IMR-90 (cell line): ENCODE measurements at regions not wholly inside any gene's neighbourhood (a gene's known extent, or its start where the extent isn't known, plus 50 kb on each side); places are given as distances from the start of the nearest gene placed in this dataset.

ENCODE experiments used
- BHLHE40 ChIP-seq: fragments of 150-350 bp; IDR thresholded peaks from 2 replicates; pipeline ENCODE4 v1.6.1; 2016; ENCODE audit warnings: mild to moderate bottlenecking, low read depth, low read length
- CEBPB ChIP-seq: IDR thresholded peaks from 2 replicates; pipeline ENCODE4 v1.6.1; 2012; ENCODE audit warnings: low read depth, low read length, improper control_type of control experiment
- CHD1 ChIP-seq: IDR thresholded peaks from 2 replicates; pipeline ENCODE4 v1.6.1; 2012; ENCODE audit warnings: low read depth, low read length, improper control_type of control experiment
- MAFK ChIP-seq: IDR thresholded peaks from 2 replicates; pipeline ENCODE4 v1.6.1; 2012; ENCODE audit warnings: low read depth, low read length, improper control_type of control experiment
- MAZ ChIP-seq: IDR thresholded peaks from 2 replicates; pipeline ENCODE4 v1.6.1; 2012; ENCODE audit warnings: low read depth, mild to moderate bottlenecking, low read length, improper control_type of control experiment, moderate library complexity, borderline replicate concordance
- MXI1 ChIP-seq: IDR thresholded peaks from 2 replicates; pipeline ENCODE4 v1.6.1; 2012; ENCODE audit warnings: low read depth, mild to moderate bottlenecking, low read length, moderate library complexity, borderline replicate concordance
- POLR2A ChIP-seq: IDR thresholded peaks from 2 replicates; pipeline ENCODE4 v1.6.1; 2012; ENCODE audit warnings: mild to moderate bottlenecking, low read depth, low read length
- RAD21 ChIP-seq: IDR thresholded peaks from 2 replicates; pipeline ENCODE4 v1.6.1; 2012; ENCODE audit warnings: low read length, improper control_type of control experiment
- RCOR1 ChIP-seq: IDR thresholded peaks from 2 replicates; pipeline ENCODE4 v1.6.1; 2012; ENCODE audit warnings: mild to moderate bottlenecking, low read length, improper control_type of control experiment; ENCODE audit not compliant: insufficient replicate concordance
- RFX5 ChIP-seq: IDR thresholded peaks from 2 replicates; pipeline ENCODE4 v1.8.0; 2012; ENCODE audit warnings: low read depth, mild to moderate bottlenecking, low read length, moderate library complexity
- SMC3 ChIP-seq: fragments of 150-350 bp; IDR thresholded peaks from 2 replicates; pipeline ENCODE4 v1.6.1; 2016; ENCODE audit warnings: low read depth, mild to moderate bottlenecking, antibody characterized with exemption, low read length, moderate library complexity
- TF ChIP-seq, protein P1 (sequence below): conservative IDR thresholded peaks from 2 replicates; pipeline ENCODE4 v1.5.1; 2012; ENCODE audit warnings: mild to moderate bottlenecking, low read depth, low read length, improper control_type of control experiment
- TF ChIP-seq, protein P2 (sequence below): fragments of 150-350 bp; IDR thresholded peaks from 2 replicates; pipeline ENCODE4 v1.6.1; 2016; ENCODE audit warnings: low read depth, mild to moderate bottlenecking, low read length, moderate library complexity, borderline replicate concordance

DNA sequence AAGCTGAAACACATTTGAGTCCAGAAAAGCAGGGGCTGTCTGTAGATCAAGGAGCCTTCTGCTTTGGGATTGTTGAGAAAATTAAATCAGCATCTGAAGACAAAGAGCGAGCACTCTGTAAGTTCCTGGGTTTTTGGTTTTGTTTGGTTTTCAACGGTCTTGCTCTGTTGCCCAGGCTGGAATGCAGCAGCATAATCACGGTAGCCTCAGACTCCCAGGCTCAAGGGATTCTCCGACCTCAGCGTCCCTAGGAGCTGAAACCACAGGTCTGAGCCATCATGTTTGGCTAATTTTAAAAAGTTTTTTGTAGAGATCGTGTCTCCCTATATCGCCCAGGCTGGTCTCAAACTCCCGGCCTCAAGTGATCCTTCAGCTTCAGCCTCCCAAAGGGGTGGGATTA lies 266.5 kb upstream of the ADAMTS16 start:
- TF ChIP-seq, protein P1, sequence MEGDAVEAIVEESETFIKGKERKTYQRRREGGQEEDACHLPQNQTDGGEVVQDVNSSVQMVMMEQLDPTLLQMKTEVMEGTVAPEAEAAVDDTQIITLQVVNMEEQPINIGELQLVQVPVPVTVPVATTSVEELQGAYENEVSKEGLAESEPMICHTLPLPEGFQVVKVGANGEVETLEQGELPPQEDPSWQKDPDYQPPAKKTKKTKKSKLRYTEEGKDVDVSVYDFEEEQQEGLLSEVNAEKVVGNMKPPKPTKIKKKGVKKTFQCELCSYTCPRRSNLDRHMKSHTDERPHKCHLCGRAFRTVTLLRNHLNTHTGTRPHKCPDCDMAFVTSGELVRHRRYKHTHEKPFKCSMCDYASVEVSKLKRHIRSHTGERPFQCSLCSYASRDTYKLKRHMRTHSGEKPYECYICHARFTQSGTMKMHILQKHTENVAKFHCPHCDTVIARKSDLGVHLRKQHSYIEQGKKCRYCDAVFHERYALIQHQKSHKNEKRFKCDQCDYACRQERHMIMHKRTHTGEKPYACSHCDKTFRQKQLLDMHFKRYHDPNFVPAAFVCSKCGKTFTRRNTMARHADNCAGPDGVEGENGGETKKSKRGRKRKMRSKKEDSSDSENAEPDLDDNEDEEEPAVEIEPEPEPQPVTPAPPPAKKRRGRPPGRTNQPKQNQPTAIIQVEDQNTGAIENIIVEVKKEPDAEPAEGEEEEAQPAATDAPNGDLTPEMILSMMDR, result no peak
- no peak for TF ChIP-seq MAFK
- no peak for TF ChIP-seq POLR2A
- TF ChIP-seq BHLHE40, result no peak
- no peak for TF ChIP-seq CHD1
- TF ChIP-seq RAD21, result no peak
- TF ChIP-seq RFX5, result no peak
- no peak for TF ChIP-seq MXI1
- no peak for TF ChIP-seq MAZ
- no peak for TF ChIP-seq RCOR1
- no peak for TF ChIP-seq CEBPB
- TF ChIP-seq, protein P2, sequence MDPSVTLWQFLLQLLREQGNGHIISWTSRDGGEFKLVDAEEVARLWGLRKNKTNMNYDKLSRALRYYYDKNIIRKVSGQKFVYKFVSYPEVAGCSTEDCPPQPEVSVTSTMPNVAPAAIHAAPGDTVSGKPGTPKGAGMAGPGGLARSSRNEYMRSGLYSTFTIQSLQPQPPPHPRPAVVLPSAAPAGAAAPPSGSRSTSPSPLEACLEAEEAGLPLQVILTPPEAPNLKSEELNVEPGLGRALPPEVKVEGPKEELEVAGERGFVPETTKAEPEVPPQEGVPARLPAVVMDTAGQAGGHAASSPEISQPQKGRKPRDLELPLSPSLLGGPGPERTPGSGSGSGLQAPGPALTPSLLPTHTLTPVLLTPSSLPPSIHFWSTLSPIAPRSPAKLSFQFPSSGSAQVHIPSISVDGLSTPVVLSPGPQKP, result no peak
- no peak for TF ChIP-seq SMC3
